ENCODE measurements at regions not wholly inside any gene's neighbourhood (a gene's known extent, or its start where the extent isn't known, plus 50 kb on each side); places are given as distances from the start of the nearest gene placed in this dataset.
"Not testable (repeated sequence)": the region's sequence is repeated elsewhere in the genome, so short reads cannot be mapped to it uniquely, and the experiment has no call there.

- TF ChIP-seq, protein P1, sequence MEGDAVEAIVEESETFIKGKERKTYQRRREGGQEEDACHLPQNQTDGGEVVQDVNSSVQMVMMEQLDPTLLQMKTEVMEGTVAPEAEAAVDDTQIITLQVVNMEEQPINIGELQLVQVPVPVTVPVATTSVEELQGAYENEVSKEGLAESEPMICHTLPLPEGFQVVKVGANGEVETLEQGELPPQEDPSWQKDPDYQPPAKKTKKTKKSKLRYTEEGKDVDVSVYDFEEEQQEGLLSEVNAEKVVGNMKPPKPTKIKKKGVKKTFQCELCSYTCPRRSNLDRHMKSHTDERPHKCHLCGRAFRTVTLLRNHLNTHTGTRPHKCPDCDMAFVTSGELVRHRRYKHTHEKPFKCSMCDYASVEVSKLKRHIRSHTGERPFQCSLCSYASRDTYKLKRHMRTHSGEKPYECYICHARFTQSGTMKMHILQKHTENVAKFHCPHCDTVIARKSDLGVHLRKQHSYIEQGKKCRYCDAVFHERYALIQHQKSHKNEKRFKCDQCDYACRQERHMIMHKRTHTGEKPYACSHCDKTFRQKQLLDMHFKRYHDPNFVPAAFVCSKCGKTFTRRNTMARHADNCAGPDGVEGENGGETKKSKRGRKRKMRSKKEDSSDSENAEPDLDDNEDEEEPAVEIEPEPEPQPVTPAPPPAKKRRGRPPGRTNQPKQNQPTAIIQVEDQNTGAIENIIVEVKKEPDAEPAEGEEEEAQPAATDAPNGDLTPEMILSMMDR (IDR thresholded peaks at IDR 0.05; ENCODE audit: borderline replicate concordance, control extremely low read depth, extremely low read depth, insufficient read depth, missing control alignments), result no peak
- in situ Hi-C loops (cut with MboI; ENCODE audit: low sequenced_read_pairs, unreplicated experiment), result no loop called here
- DNase-seq (ENCODE audit: low spot score), result no peak
Observed at GRCh38 chr3:153400641-153401040, 238.6 kb downstream of the RAP2B start.

GRCh38 chr3:153404157-153404556, 242.1 kb downstream of the RAP2B start:
- in situ Hi-C loops (cut with MboI; ENCODE audit: low sequenced_read_pairs, unreplicated experiment), result no loop called here
- TF ChIP-seq, protein P1 (IDR thresholded peaks at IDR 0.05; ENCODE audit: borderline replicate concordance, control extremely low read depth, extremely low read depth, insufficient read depth, missing control alignments), result no peak

GRCh38 chr3:153405320-153405719, 243.3 kb downstream of the RAP2B start:
- DNase-seq (ENCODE audit: low spot score); in situ Hi-C loops (cut with MboI; ENCODE audit: low sequenced_read_pairs, unreplicated experiment): not testable (repeated sequence)

More at GRCh38 chr3:153404157-153404556, 242.1 kb downstream of the RAP2B start:
- DNase-seq (ENCODE audit: low spot score), result no peak

GRCh38 chr3:153410517-153410916, 248.5 kb downstream of the RAP2B start:
- DNase-seq (ENCODE audit: low spot score), result no peak
- TF ChIP-seq, protein P1 (IDR thresholded peaks at IDR 0.05; ENCODE audit: borderline replicate concordance, control extremely low read depth, extremely low read depth, insufficient read depth, missing control alignments), result no peak
- in situ Hi-C loops (cut with MboI; ENCODE audit: low sequenced_read_pairs, unreplicated experiment), result no loop called here

DNA sequence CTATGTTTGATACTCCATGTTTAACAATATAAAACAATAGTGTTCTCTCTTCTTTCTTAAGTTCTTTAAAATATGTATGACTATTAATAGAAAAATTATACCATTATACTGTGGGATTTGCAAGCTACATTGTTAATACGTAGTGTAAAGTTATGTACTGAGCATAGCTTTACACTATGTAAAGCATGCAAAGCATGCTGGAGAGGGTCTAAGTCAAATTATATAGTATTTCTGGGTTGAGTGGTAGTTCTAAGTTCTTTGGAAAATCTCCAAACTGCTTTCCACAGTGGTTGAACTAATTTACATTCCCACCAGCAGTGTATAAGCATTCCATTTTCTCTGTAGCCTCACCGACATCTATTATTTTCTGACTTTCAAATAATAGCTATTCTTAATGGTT, 253.0 kb downstream of the RAP2B start:
- DNase-seq (ENCODE audit: low spot score), result no peak
- in situ Hi-C loops (cut with MboI; ENCODE audit: low sequenced_read_pairs, unreplicated experiment), result no loop called here
- TF ChIP-seq, protein P1 (IDR thresholded peaks at IDR 0.05; ENCODE audit: borderline replicate concordance, control extremely low read depth, extremely low read depth, insufficient read depth, missing control alignments), result no peak

DNA sequence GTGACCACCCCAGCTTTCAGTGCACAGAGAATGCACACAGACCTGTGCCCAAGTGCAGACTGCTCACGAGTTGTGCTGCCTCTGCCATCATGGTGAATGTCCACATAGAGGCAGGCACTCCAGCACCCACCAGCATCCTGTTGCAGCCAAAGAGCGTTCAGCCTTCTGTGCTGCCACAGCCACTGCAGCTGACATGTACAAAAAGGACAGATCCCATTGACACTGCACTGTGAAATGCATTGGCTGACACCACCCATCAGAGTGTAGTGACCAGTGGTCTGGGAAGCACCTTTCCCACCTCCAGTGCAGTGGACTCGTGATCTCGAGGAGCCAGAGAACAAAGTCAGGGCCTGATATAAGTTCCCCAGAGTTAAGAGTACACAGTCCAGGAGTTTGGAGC, 260.3 kb downstream of the RAP2B start:
- no peak for DNase-seq (ENCODE audit: low spot score)
- TF ChIP-seq, protein P1 (IDR thresholded peaks at IDR 0.05; ENCODE audit: borderline replicate concordance, control extremely low read depth, extremely low read depth, insufficient read depth, missing control alignments), result no peak
- in situ Hi-C loops (cut with MboI; ENCODE audit: low sequenced_read_pairs, unreplicated experiment), result no loop called here

GRCh38 chr3:153423820-153424219, 261.8 kb downstream of the RAP2B start:
- in situ Hi-C loops (cut with MboI; ENCODE audit: low sequenced_read_pairs, unreplicated experiment); DNase-seq (ENCODE audit: low spot score): not testable (repeated sequence)

DNA sequence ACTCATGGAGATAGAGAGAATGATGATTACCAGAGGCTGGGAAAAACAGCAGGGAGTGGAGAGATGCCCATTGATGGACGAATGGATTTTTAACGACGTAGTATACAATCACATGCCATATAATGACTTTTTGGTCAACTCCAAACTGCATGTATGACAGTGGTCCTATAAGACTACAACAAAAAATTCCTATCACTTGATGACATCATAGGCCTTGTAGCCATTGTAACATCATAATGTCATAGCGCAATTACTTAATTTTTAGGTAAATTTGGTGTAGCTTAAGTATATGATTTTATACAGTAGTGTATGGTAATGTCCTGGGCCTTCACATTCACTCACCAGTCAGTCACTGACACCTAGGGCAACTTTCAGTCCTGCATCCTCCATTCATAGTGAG, 264.3 kb downstream of the RAP2B start:
- in situ Hi-C loops (cut with MboI; ENCODE audit: low sequenced_read_pairs, unreplicated experiment), result no loop called here
- no peak for DNase-seq (ENCODE audit: low spot score)
- TF ChIP-seq, protein P1 (IDR thresholded peaks at IDR 0.05; ENCODE audit: borderline replicate concordance, control extremely low read depth, extremely low read depth, insufficient read depth, missing control alignments), result no peak
